NCI-H1105 treated with DMSO at 0.1 percent for 48 hours (cell line): ENCODE measurements at regions not wholly inside any gene's neighbourhood (a gene's known extent, or its start where the extent isn't known, plus 50 kb on each side); places are given as distances from the start of the nearest gene placed in this dataset.

Source experiments
- DNase-seq: peaks from one replicate; lab custom pipeline; 2025; lab: John Stamatoyannopoulos, UW

GRCh38 chr3:162125790-162126189 is 629.2 kb downstream of the OTOL1 start:
- DNase-seq: no peak

DNA sequence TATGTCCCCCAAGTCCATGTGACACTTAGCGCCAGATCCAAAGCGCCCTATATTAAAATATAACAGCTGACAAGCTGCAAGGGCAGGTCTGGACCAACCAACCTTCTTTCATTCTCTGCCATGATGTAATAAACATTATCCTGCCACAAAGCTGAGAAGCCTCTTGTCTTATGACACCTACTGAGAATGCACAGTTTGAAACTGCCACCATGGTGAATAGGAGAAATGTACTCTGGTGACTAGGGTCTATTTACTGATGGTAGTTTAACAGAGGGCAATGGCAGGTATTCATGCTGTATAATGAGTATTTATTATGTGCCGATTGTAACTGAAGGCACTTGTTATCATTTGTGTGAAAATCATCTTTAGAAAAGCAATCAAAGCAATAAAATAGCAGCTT is 634.0 kb downstream of the OTOL1 start:
- DNase-seq: no peak

DNA sequence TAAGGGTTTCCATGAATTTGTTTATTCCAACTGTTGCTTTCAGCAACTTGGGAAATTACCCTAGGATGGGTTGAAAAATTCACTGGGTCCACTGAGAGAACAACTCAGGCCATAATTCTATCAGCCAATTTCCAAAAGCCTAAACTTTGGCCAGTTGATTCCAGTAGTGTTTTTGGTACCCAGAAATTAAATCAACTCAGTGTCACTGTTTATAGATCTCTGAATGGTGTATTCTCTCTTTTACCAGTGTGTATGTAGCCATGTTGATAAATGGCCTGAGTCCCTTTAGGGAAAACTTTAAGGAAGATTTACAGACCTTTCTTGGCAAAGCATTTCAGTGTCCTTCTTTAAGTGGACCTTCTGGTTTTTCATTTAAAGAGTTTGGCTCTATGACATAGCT is 636.4 kb downstream of the OTOL1 start:
- DNase-seq: no peak

GRCh38 chr3:162134571-162134970 is 638.0 kb downstream of the OTOL1 start:
- no peak for DNase-seq

DNA sequence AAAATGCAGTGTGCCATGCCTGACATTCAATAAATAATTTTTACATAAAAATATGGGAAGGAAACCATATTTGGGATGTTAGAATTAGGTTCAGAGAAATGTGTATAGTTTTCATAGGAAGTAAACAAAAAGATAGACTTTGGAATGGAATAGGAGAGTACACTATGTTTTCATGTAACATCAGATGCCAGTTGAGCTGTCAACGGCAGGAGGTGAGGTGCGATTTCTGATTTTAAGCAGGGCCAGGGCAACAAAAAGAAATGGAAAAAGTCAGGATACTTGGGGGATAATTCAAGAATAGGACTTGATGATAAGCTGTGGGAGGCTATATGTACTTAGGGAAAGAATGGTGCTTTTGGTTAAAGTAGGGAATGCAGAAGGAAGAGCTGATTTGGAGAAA is 639.5 kb downstream of the OTOL1 start:
- DNase-seq: no peak

- no peak for DNase-seq
Measured at GRCh38 chr3:162138509-162138908, 641.9 kb downstream of the OTOL1 start.

- no peak for DNase-seq
Measured at GRCh38 chr3:162139841-162140240, 643.2 kb downstream of the OTOL1 start.

DNA sequence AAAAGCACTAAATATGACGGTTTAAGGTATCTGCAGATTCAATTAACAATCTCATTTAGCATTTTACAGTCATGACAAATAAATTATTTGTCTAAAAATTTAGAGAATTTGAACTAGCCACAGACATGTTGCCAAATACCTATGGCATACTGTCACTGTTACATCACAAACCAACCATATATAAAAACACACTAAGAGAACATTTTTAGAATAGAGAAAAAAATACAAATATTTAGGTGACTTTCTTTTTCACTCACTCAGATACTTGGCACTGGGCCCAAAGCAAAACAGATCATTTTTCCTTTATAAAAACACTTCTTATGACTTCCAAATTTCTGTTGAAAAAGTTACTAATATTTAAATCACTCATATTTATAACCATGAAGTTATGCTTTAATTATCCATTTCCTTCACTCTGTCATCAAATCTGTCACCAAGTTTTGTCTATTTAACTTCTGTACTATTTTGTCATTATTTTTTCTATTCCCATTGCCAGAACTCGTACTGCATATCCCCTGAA is 644.7 kb downstream of the OTOL1 start:
- DNase-seq: no peak

- no peak for DNase-seq
Measured at GRCh38 chr3:162142511-162142910, 645.9 kb downstream of the OTOL1 start.

- DNase-seq: no peak
Measured at GRCh38 chr3:162143180-162143579, 646.6 kb downstream of the OTOL1 start.

- no peak for DNase-seq
Measured at GRCh38 chr3:162147996-162148395, 651.4 kb downstream of the OTOL1 start.

- DNase-seq: no peak
Measured at GRCh38 chr3:162150790-162151189, 654.2 kb downstream of the OTOL1 start.

DNA sequence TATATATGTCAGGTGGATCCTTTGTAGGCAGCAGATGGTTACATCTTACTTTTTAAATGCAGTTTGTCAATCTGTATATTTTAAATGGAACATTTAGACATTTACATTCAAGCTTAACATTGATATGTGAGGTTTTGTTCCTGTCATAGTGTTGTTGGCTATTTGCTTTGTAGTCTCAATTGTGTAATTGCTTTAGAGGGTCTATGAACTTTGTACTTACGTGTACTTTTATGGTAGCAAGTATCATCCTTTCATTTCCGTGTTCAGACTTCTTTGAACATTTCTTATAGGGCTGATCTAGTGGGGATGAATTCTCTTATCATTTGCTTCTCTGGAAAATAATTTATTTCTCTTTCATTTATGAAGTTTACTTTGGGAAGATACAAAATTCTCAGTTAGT is 656.0 kb downstream of the OTOL1 start:
- no peak for DNase-seq

DNA sequence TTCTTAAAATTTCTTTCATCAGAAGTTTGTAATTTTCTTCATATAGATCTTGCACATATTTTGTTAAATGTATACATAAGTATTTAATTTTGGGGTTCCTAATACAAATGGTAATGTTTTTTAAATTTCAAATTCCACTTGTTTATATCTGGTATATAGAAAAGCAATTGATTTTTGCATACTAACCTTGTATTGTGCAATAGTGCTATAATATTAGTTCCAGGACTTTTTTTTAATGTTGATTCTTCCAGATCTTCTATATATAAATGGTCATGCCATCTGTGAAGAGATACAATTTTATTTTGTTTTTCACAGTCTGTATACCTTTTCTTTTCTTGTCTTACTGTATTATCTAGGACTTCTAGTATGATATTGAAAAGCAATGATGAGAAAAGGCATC is 665.0 kb downstream of the OTOL1 start:
- DNase-seq: no peak

DNA sequence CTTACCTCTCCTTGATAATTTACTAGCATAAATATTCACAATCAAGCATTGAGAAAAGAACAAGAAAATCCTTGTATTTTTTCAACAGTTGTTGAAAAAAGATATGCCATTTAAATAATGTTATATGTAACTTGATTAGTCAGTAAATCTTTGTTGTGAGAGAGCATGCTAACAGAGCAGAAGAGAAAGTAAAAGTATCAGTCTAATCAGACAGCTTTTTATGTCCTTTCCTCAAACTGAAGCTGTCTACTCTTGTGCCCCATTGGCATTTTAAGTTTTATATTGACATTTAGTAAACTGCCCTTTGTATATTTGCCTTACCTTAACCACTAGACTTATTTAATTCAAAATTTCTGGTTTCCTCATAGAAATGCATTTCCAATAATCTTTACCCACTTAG is 668.7 kb downstream of the OTOL1 start:
- no peak for DNase-seq

DNA sequence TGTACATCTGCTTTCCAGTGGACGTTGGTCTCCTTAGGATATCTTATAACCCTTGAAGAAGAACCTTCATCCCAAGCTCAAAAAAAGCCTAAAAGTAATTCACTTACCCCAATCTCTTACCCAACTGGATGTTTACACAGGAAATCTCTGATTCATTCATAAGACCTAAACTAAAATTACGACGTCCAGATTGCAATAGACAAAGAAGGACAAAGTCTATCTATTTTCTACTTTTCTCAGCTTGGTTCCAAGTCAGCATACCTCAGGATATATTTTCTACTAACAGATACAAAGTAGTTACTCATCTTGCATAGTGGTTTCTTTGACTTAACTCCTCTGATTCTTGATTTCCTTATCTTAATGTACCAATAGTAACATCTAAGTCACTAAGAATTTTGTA is 669.9 kb downstream of the OTOL1 start:
- no peak for DNase-seq

DNA sequence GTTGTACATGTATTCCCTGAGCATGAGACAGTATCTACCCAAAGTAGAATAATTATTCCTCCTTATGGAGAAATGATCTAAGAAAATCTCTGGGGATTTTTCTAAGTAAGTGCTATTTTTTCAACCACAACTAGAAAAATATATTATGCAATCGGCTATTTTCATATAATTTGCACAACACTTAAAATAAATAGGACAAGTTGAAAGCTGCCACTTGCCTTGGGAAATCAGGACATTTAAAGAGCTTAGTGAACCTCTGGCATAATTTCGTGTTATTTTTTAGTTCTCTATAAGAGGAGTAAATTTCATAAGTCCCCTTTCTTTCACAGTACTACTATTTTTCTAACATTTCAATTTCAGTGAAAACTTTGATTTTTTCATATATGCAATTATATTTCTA is 672.1 kb downstream of the OTOL1 start:
- DNase-seq: no peak

DNA sequence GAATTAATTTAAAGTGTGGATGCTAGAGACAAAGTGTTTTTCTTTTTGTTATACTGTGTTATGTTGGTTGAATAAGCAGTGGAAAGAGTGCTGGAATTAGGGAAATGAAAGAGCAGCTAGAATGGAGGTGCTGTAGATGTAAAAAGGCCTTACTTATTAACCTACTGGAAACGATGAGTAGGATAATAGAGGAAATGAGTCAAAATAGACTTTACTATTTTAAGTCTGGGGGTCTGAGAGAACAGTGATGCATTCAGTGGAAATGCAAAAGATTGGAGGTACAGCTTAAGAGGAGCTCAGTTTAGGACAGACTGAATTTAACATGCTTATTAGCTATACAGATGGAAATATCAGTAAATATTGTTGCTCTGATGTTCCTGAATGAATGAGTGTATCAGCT is 674.0 kb downstream of the OTOL1 start:
- DNase-seq: no peak

- DNase-seq: no peak
Measured at GRCh38 chr3:162171970-162172369, 675.4 kb downstream of the OTOL1 start.

DNA sequence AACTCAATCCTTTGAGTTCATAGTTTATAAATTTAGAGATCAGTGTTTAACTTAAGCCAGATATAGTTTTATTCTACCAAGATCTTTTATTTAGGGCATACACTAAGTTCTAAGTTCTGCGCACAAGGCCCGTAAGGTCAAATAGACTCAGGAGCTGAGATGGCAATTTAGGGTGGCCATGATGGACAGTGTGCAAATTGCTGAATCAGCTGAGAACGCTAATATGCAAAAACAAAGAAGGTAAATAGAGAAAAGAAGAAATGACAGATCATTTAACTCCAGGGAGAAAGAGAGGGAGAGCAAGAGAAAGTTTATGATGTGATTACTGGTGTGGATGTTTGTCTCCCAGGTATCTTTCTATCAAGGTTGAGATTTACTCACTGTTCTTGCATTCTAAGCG is 678.5 kb downstream of the OTOL1 start:
- DNase-seq: no peak

DNA sequence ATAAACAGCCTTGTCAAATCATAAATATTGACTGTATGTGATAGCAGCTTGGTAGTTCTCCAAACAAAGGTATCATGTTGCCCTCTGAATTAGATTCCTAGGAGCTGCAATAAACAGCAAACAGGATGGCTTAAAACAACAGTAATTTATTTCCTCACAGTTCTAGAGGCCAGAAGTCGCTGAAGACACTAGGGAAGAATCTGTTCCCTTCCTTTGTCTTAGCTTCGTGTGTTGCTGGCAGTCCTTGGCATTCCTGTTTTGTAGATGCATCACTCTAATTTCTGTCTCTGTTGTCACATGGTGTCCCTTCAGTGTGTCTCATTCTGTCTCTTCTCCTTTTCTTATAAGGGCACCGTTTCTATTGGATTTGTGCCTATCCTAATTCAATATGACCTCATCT is 679.3 kb downstream of the OTOL1 start:
- no peak for DNase-seq

DNA sequence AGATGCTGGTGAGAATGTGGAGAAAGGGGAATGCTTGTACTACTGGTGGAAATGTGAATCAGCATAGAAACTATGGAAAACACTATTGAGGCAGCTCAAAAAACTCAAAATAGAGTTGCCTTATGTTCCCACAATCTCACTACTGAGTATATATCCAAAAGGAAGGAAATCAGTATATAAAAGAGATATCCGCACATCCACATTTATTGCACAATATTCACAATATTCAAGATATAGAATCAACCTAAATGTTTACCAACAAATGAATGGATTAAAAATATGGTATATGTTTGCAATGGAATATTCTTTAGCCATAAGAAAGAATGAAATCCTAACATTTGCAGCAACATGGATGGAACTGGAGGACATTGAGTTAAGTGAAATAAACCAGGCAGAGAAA is 686.8 kb downstream of the OTOL1 start:
- no peak for DNase-seq

DNA sequence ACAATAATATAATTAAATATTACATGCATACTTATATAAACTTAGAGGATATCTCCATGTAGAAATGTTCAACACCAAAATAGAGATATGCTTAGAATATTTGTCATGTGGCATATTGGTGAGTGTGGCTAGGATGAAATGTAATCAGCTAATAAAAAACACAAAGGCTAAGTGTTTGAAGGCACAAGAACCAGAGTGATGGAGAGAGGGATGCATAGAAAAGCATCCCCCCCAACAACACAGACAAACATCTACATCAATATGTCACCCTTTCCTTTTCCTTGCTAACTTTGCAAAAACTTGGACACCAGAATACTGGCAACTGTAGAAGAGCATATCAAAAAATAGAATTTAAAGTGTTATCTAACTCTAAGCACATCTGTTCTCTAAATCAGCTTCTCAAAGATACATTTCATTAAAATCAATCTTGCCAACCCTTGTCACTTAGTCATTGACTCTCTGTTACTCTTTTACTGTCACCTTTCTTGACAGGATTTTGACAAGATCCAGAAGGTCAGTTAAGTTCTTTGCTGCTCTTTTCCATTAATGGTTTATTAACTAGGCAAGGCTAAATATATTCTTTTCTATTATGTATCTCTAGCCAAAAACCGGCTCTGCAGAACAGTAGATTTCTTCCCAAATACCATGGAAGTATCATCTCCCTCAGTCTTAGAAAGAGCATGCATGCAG is 695.9 kb downstream of the OTOL1 start:
- DNase-seq: no peak
